ENCODE measurements at regions not wholly inside any gene's neighbourhood (a gene's known extent, or its start where the extent isn't known, plus 50 kb on each side); places are given as distances from the start of the nearest gene placed in this dataset.

GRCh38 chr1:190852611-190853010 is 374.9 kb upstream of the BRINP3 start:
- no peak for DNase-seq (ENCODE audit: low spot score)
- no peak for TF ChIP-seq CTCF (IDR thresholded peaks at IDR 0.05; ENCODE audit: borderline replicate concordance, control extremely low read depth, extremely low read depth, insufficient read depth, missing control alignments)
- in situ Hi-C loops (cut with MboI; ENCODE audit: low sequenced_read_pairs, unreplicated experiment): no loop called here

- in situ Hi-C loops (cut with MboI; ENCODE audit: low sequenced_read_pairs, unreplicated experiment): no loop called here
- TF ChIP-seq CTCF (IDR thresholded peaks at IDR 0.05; ENCODE audit: borderline replicate concordance, control extremely low read depth, extremely low read depth, insufficient read depth, missing control alignments): no peak
- no peak for DNase-seq (ENCODE audit: low spot score)
Observed at GRCh38 chr1:190858140-190858539, 380.5 kb upstream of the BRINP3 start.

GRCh38 chr1:190864013-190864641 is 386.5 kb upstream of the BRINP3 start:
- no peak for DNase-seq (ENCODE audit: low spot score)
- no peak for TF ChIP-seq CTCF (IDR thresholded peaks at IDR 0.05; ENCODE audit: borderline replicate concordance, control extremely low read depth, extremely low read depth, insufficient read depth, missing control alignments)
- in situ Hi-C loops (cut with MboI; ENCODE audit: low sequenced_read_pairs, unreplicated experiment): no loop called here

- no peak for TF ChIP-seq CTCF (IDR thresholded peaks at IDR 0.05; ENCODE audit: borderline replicate concordance, control extremely low read depth, extremely low read depth, insufficient read depth, missing control alignments)
- no peak for DNase-seq (ENCODE audit: low spot score)
- in situ Hi-C loops (cut with MboI; ENCODE audit: low sequenced_read_pairs, unreplicated experiment): no loop called here
Observed at GRCh38 chr1:190880352-190880751, 402.7 kb upstream of the BRINP3 start.

GRCh38 chr1:190881064-190881463 is 403.4 kb upstream of the BRINP3 start:
- no peak for TF ChIP-seq CTCF (IDR thresholded peaks at IDR 0.05; ENCODE audit: borderline replicate concordance, control extremely low read depth, extremely low read depth, insufficient read depth, missing control alignments)
- in situ Hi-C loops (cut with MboI; ENCODE audit: low sequenced_read_pairs, unreplicated experiment): no loop called here
- DNase-seq (ENCODE audit: low spot score): no peak

- DNase-seq (ENCODE audit: low spot score): no peak
- in situ Hi-C loops (cut with MboI; ENCODE audit: low sequenced_read_pairs, unreplicated experiment): no loop called here
- no peak for TF ChIP-seq CTCF (IDR thresholded peaks at IDR 0.05; ENCODE audit: borderline replicate concordance, control extremely low read depth, extremely low read depth, insufficient read depth, missing control alignments)
Observed at GRCh38 chr1:190897233-190897632, 419.6 kb upstream of the BRINP3 start.

All from GM13976 (cell line).